GM12878 (cell line): ENCODE measurements at regions not wholly inside any gene's neighbourhood (a gene's known extent, or its start where the extent isn't known, plus 50 kb on each side); places are given as distances from the start of the nearest gene placed in this dataset.

Experiments
- ATAC-seq: fragments of 200-7000 bp; cut with Tn5 transposase; 3 replicates; pipeline ENCODE4 v1.9.1; 2020; ENCODE audit warnings: mild to moderate bottlenecking, moderate library complexity
- BruUV-seq: library from RNA; stranded (reverse); fragments of 400-500 nt; replicated peaks from 2 replicates; lab custom pipeline; 2021; lab: Mats Ljungman, UMichigan
- CTCF ChIA-PET: fragments of 300-600 bp; sonication (Branson Sonifier 250); formaldehyde crosslinking; extraction: SDS; loops from one replicate; lab custom pipeline; 2021; ENCODE audit warnings: inconsistent platforms; lab: Yijun Ruan, JAX
- POLR2A ChIA-PET: fragments of 350-600 bp; formaldehyde crosslinking; extraction: SDS; loops from one replicate; lab custom pipeline; 2021; ENCODE audit warnings: inconsistent platforms; lab: Charles Lee
- RAD21 ChIA-PET: fragments of 300-600 bp; sonication (Branson Sonifier 250); formaldehyde crosslinking; loops from one replicate; lab custom pipeline; 2023; ENCODE audit warnings: antibody characterized with exemption; ENCODE audit not compliant: unreplicated experiment; lab: Charles Lee
- SMC1A ChIA-PET: fragments of 300-600 bp; sonication (Branson Sonifier 250); formaldehyde crosslinking; loops from one replicate; lab custom pipeline; 2023; ENCODE audit not compliant: unreplicated experiment, uncharacterized antibody; lab: Charles Lee
- DNase-seq: peaks from one replicate; pipeline ENCODE4 v3.0.0-alpha.2; 2011; ENCODE audit warnings: low read depth, low spot score
- FAIRE-seq: peaks from 3 replicates; lab custom pipeline; 2011; peaks lifted over from hg19 to GRCh38; lab: Jason Lieb, UNC
- H2AFZ ChIP-seq: 2 replicates; pipeline ENCODE4 v1.6.0; 2011; ENCODE audit warnings: low read depth, low read length, control low read depth; ENCODE audit not compliant: control insufficient read depth
- H3K27ac ChIP-seq: 2 replicates; pipeline ENCODE4 v1.5.1; 2011; ENCODE audit warnings: control low read depth; ENCODE audit not compliant: control insufficient read depth, insufficient read depth
- H3K27me3 ChIP-seq, 2 experiments: replicated peaks in 1 of 2; 2 replicates each; pipeline versions ENCODE4 v1.6.0 to v1.6.1; 2011; ENCODE audit warnings: low read length in 1 of 2; ENCODE audit not compliant: control insufficient read depth in 2 of 2, insufficient read depth in 2 of 2
- H3K36me3 ChIP-seq, 2 experiments: 2 replicates each; pipeline ENCODE4 v1.5.1; 2011; ENCODE audit warnings: low read length in 1 of 2; ENCODE audit not compliant: control insufficient read depth in 2 of 2, insufficient read depth in 2 of 2
- H3K4me1 ChIP-seq: 2 replicates; pipeline ENCODE4 v1.6.1; 2011; ENCODE audit warnings: mild to moderate bottlenecking, low read length, moderate library complexity, mixed read lengths; ENCODE audit not compliant: control insufficient read depth, insufficient read depth
- H3K4me2 ChIP-seq: 2 replicates; pipeline ENCODE4 v1.6.0; 2011; ENCODE audit warnings: control low read depth; ENCODE audit not compliant: control insufficient read depth, insufficient read depth
- H3K4me3 ChIP-seq: fragments of 200-600 bp; sonication (generic); 2 replicates; pipeline ENCODE4 v1.5.1; 2016
- H3K79me2 ChIP-seq: 2 replicates; pipeline ENCODE4 v1.6.0; 2011; ENCODE audit warnings: low read length; ENCODE audit not compliant: control insufficient read depth, insufficient read depth
- H3K9ac ChIP-seq: 2 replicates; pipeline ENCODE4 v1.8.0; 2011; ENCODE audit warnings: low read length, control low read depth, mixed read lengths; ENCODE audit not compliant: control insufficient read depth, insufficient read depth
- H3K9me3 ChIP-seq: replicated peaks from 3 replicates; pipeline ENCODE4 v1.5.1; 2011; ENCODE audit warnings: mild to moderate bottlenecking, low read length; ENCODE audit not compliant: control insufficient read depth, insufficient read depth
- H4K20me1 ChIP-seq: 2 replicates; pipeline ENCODE4 v1.6.0; 2011; ENCODE audit not compliant: control insufficient read depth, insufficient read depth
- CREM ChIP-seq: IDR thresholded peaks from 2 replicates; pipeline ENCODE4 v1.6.1; 2014; ENCODE audit warnings: antibody characterized with exemption, low read depth
- CUX1 ChIP-seq: IDR thresholded peaks from 2 replicates; pipeline ENCODE4 v1.6.1; 2012; ENCODE audit warnings: improper control_type of control experiment, low read depth, low read length; ENCODE audit not compliant: insufficient replicate concordance
- NR2C2 ChIP-seq: IDR thresholded peaks from 2 replicates; pipeline ENCODE4 v1.6.1; 2011; ENCODE audit warnings: borderline replicate concordance, low read depth; ENCODE audit not compliant: control insufficient read depth, insufficient read length
- POLR2A ChIP-seq: IDR thresholded peaks from 2 replicates; pipeline ENCODE4 v1.6.1; 2011; ENCODE audit warnings: low read depth, mild to moderate bottlenecking, low read length
- RAD51 ChIP-seq: fragments of 450-650 bp; IDR thresholded peaks from 2 replicates; pipeline ENCODE4 v1.6.1; 2016; ENCODE audit warnings: moderate library complexity, mild to moderate bottlenecking, inconsistent platforms
- WGBS: methylation state at CpG from one replicate; pipeline ENCODE4 v1.1.6; 2016; ENCODE audit warnings: low lambda C conversion rate; ENCODE audit not compliant: insufficient replicate concordance, insufficient coverage; ENCODE audit errors: missing lambda C conversion rate; 5-methylcytosine and 5-hydroxymethylcytosine counted together
- in situ Hi-C: fragments of 300-500 bp; cut with MboI; formaldehyde crosslinking; loops from 9 replicates; pipeline ENCODE4 v1.14.3; 2018; ENCODE audit warnings: mixed read lengths
- intact Hi-C: fragments of 100-400 bp; cut with micrococcal nuclease; formaldehyde crosslinking; loops from one replicate; pipeline ENCODE4 v1.14.2; 2022; ENCODE audit not compliant: unreplicated experiment

GRCh38 chr4:33881176-33881575 is 2363.1 kb downstream of the ARAP2 start:
- no TSS peak for BruUV-seq
- no peak for DNase-seq
- H3K9me3 ChIP-seq, result no peaks in the 10 kb centered on the region
- H2AFZ ChIP-seq, result no peak overlapping the region
- POLR2A ChIA-PET, result no interaction called here
- intact Hi-C loops, result no loop called here
- WGBS, result 0% methylated on average over 1 of the region's 1 CpG
- TF ChIP-seq CUX1 (no peak), RAD51 (no peak), NR2C2 (no peak), POLR2A (no peak), CREM (no peak)
- RAD21 ChIA-PET, result no interaction called here
- in situ Hi-C loops, result no loop called here
- H3K4me1 ChIP-seq, result no peaks in the 10 kb centered on the region
- no peaks in the 10 kb centered on the region for H4K20me1 ChIP-seq
- H3K27me3 ChIP-seq, result no peaks in the 10 kb centered on the region
- SMC1A ChIA-PET, result no interaction called here
- FAIRE-seq, result no peak
- no peak overlapping the region for H3K9ac ChIP-seq
- CTCF ChIA-PET, result no interaction called here
- H3K79me2 ChIP-seq, result no peaks in the 10 kb centered on the region
- ATAC-seq, result no peak
- no peaks in the 10 kb centered on the region for H3K36me3 ChIP-seq
- H3K4me3 ChIP-seq, result no peak overlapping the region
- H3K4me2 ChIP-seq, result no peak overlapping the region
- H3K27ac ChIP-seq, result no peak overlapping the region
